ENCODE measurements at regions not wholly inside any gene's neighbourhood (a gene's known extent, or its start where the extent isn't known, plus 50 kb on each side); places are given as distances from the start of the nearest gene placed in this dataset.

GRCh38 chr7:91327346-91327745 is 63.1 kb downstream of the FZD1 start:
- 92 to 93% methylated on average over 2 of the region's 2 CpGs for WGBS, 2 experiments (ENCODE audit: low coverage in 1 of 2, low lambda C conversion rate in 2 of 2, missing lambda C conversion rate in 2 of 2)
- Histone ChIP-seq H3K4me3 (no peak overlapping the region), H2AFZ (no peak overlapping the region), H4K20me1 (ENCODE audit: insufficient read depth) (no peaks in the 10 kb centered on the region), H3K27me3 (replicated peaks; ENCODE audit: insufficient read depth) (no peaks in the 10 kb centered on the region; the same call in 1 of the 2 replicates), H3K9me3 (ENCODE audit: low read depth) (no peaks in the 10 kb centered on the region), H3K4me1 (ENCODE audit: insufficient read depth) (no peaks in the 10 kb centered on the region), H3F3A (ENCODE audit: insufficient read depth) (no peaks in the 10 kb centered on the region), H3K36me3 (ENCODE audit: low read depth) (no peaks in the 10 kb centered on the region), H3K79me2 (ENCODE audit: insufficient read depth) (no peaks in the 10 kb centered on the region), H3K9ac (no peak overlapping the region), H3K9me2 (ENCODE audit: insufficient read depth) (no peaks in the 10 kb centered on the region), H3K4me2 (ENCODE audit: unreplicated experiment) (no peak overlapping the region), H3K27ac (no peak overlapping the region)
- no peak for DNase-seq
- TF ChIP-seq EZH2phosphoT487 (IDR thresholded peaks at IDR 0.05; ENCODE audit: insufficient read depth, low read depth): no peak
- no peak for TF ChIP-seq EZH2 (IDR thresholded peaks at IDR 0.05; ENCODE audit: insufficient read depth, poor library complexity, severe bottlenecking)
- in situ Hi-C loops (cut with MboI): no loop called here

GRCh38 chr7:91329571-91329970 is 65.3 kb downstream of the FZD1 start:
- Histone ChIP-seq H3K4me2 (ENCODE audit: unreplicated experiment) (no peak overlapping the region), H4K20me1 (ENCODE audit: insufficient read depth) (no peaks in the 10 kb centered on the region), H3K9ac (no peak overlapping the region), H3F3A (ENCODE audit: insufficient read depth) (no peaks in the 10 kb centered on the region), H3K4me1 (ENCODE audit: insufficient read depth) (no peaks in the 10 kb centered on the region), H2AFZ (no peak overlapping the region), H3K36me3 (ENCODE audit: low read depth) (no peaks in the 10 kb centered on the region), H3K9me3 (ENCODE audit: low read depth) (no peaks in the 10 kb centered on the region), H3K4me3 (no peak overlapping the region), H3K9me2 (ENCODE audit: insufficient read depth) (no peaks in the 10 kb centered on the region), H3K27ac (no peak overlapping the region), H3K27me3 (replicated peaks; ENCODE audit: insufficient read depth) (peaks cover 12% of the 10 kb centered on the region; the same call in 1 of the 2 replicates), H3K79me2 (ENCODE audit: insufficient read depth) (no peaks in the 10 kb centered on the region)
- in situ Hi-C loops (cut with MboI): no loop called here
- no peak for TF ChIP-seq EZH2 (IDR thresholded peaks at IDR 0.05; ENCODE audit: insufficient read depth, poor library complexity, severe bottlenecking)
- no peak for DNase-seq

- H3F3A ChIP-seq (ENCODE audit: insufficient read depth): no peaks in the 10 kb centered on the region
- no peak overlapping the region for H2AFZ ChIP-seq
- H3K27ac ChIP-seq: no peak overlapping the region
- in situ Hi-C loops (cut with MboI): no loop called here
- H3K27me3 ChIP-seq (replicated peaks; ENCODE audit: insufficient read depth): peaks cover 12% of the 10 kb centered on the region; the same call in 1 of the 2 replicates
- H4K20me1 ChIP-seq (ENCODE audit: insufficient read depth): no peaks in the 10 kb centered on the region
- no peak for DNase-seq
- no peaks in the 10 kb centered on the region for H3K79me2 ChIP-seq (ENCODE audit: insufficient read depth)
- no peaks in the 10 kb centered on the region for H3K36me3 ChIP-seq (ENCODE audit: low read depth)
- no peaks in the 10 kb centered on the region for H3K9me3 ChIP-seq (ENCODE audit: low read depth)
- H3K4me3 ChIP-seq: no peak overlapping the region
- H3K9me2 ChIP-seq (ENCODE audit: insufficient read depth): no peaks in the 10 kb centered on the region
- no peak for TF ChIP-seq EZH2 (IDR thresholded peaks at IDR 0.05; ENCODE audit: insufficient read depth, poor library complexity, severe bottlenecking)
- TF ChIP-seq EZH2phosphoT487 (IDR thresholded peaks at IDR 0.05; ENCODE audit: insufficient read depth, low read depth): no peak
- no peak overlapping the region for H3K9ac ChIP-seq
- H3K4me1 ChIP-seq (ENCODE audit: insufficient read depth): no peaks in the 10 kb centered on the region
- WGBS, 2 experiments (ENCODE audit: low coverage in 1 of 2, low lambda C conversion rate in 2 of 2, missing lambda C conversion rate in 2 of 2): 46 to 51% methylated on average over 2 of the region's 2 CpGs
- no peak overlapping the region for H3K4me2 ChIP-seq (ENCODE audit: unreplicated experiment)
Measured at GRCh38 chr7:91330191-91330808, 66.1 kb downstream of the FZD1 start.

- H3K9me3 ChIP-seq (ENCODE audit: low read depth): no peaks in the 10 kb centered on the region
- no peak overlapping the region for H2AFZ ChIP-seq
- H3F3A ChIP-seq (ENCODE audit: insufficient read depth): no peaks in the 10 kb centered on the region
- WGBS, 2 experiments (ENCODE audit: low coverage in 1 of 2, low lambda C conversion rate in 2 of 2, missing lambda C conversion rate in 2 of 2): 34 to 37% methylated on average over 3 of the region's 3 CpGs
- no peak overlapping the region for H3K9ac ChIP-seq
- H3K27me3 ChIP-seq (replicated peaks; ENCODE audit: insufficient read depth): peaks cover 12% of the 10 kb centered on the region
- peak; percentile 12 for DNase-seq
- in situ Hi-C loops (cut with MboI): no loop called here
- TF ChIP-seq EZH2phosphoT487 (IDR thresholded peaks at IDR 0.05; ENCODE audit: insufficient read depth, low read depth) (no peak), EZH2 (IDR thresholded peaks at IDR 0.05; ENCODE audit: insufficient read depth, poor library complexity, severe bottlenecking) (no peak)
- no peak overlapping the region for H3K4me3 ChIP-seq
- no peaks in the 10 kb centered on the region for H3K9me2 ChIP-seq (ENCODE audit: insufficient read depth)
- no peaks in the 10 kb centered on the region for H3K4me1 ChIP-seq (ENCODE audit: insufficient read depth)
- H3K4me2 ChIP-seq (ENCODE audit: unreplicated experiment): no peak overlapping the region
- no peaks in the 10 kb centered on the region for H3K36me3 ChIP-seq (ENCODE audit: low read depth)
- H3K79me2 ChIP-seq (ENCODE audit: insufficient read depth): no peaks in the 10 kb centered on the region
- no peaks in the 10 kb centered on the region for H4K20me1 ChIP-seq (ENCODE audit: insufficient read depth)
- H3K27ac ChIP-seq: no peak overlapping the region
Measured at GRCh38 chr7:91330866-91331265, 66.6 kb downstream of the FZD1 start.

GRCh38 chr7:91336106-91336505 is 71.9 kb downstream of the FZD1 start:
- Histone ChIP-seq H3K79me2 (ENCODE audit: insufficient read depth) (no peaks in the 10 kb centered on the region), H2AFZ (no peak overlapping the region), H3F3A (ENCODE audit: insufficient read depth) (no peaks in the 10 kb centered on the region), H3K27ac (no peak overlapping the region), H3K27me3 (replicated peaks; ENCODE audit: insufficient read depth) (peaks cover 23% of the 10 kb centered on the region), H3K4me3 (no peak overlapping the region), H3K36me3 (ENCODE audit: low read depth) (no peaks in the 10 kb centered on the region), H3K9me3 (ENCODE audit: low read depth) (no peaks in the 10 kb centered on the region), H3K4me1 (ENCODE audit: insufficient read depth) (no peaks in the 10 kb centered on the region), H3K4me2 (ENCODE audit: unreplicated experiment) (no peak overlapping the region), H3K9ac (no peak overlapping the region), H4K20me1 (ENCODE audit: insufficient read depth) (no peaks in the 10 kb centered on the region), H3K9me2 (ENCODE audit: insufficient read depth) (no peaks in the 10 kb centered on the region)
- in situ Hi-C loops (cut with MboI): no loop called here
- TF ChIP-seq EZH2 (IDR thresholded peaks at IDR 0.05; ENCODE audit: insufficient read depth, poor library complexity, severe bottlenecking): no peak
- TF ChIP-seq EZH2phosphoT487 (IDR thresholded peaks at IDR 0.05; ENCODE audit: insufficient read depth, low read depth): no peak
- 61 to 72% methylated on average over 2 of the region's 2 CpGs for WGBS, 2 experiments (ENCODE audit: low coverage in 1 of 2, low lambda C conversion rate in 2 of 2, missing lambda C conversion rate in 2 of 2)
- DNase-seq: no peak

All from GM23248 (cell line).